Parathyroid adenoma (tissue), 2 donors: ENCODE measurements at regions not wholly inside any gene's neighbourhood (a gene's known extent, or its start where the extent isn't known, plus 50 kb on each side); places are given as distances from the start of the nearest gene placed in this dataset.

ENCODE experiments used
- H2AFZ ChIP-seq: fragments of 300-600 bp; sonication (generic); one replicate; pipeline ENCODE4 v1.7.0; 2017; ENCODE audit warnings: antibody characterized with exemption, mild to moderate bottlenecking
- H3K27ac ChIP-seq: fragments of 300-600 bp; sonication (generic); one replicate; pipeline ENCODE4 v1.7.0; 2017
- H3K27me3 ChIP-seq: fragments of 300-600 bp; sonication (generic); one replicate; pipeline ENCODE4 v1.7.0; 2017; ENCODE audit warnings: low read length; ENCODE audit not compliant: control insufficient read depth, insufficient read depth
- H3K36me3 ChIP-seq: fragments of 300-600 bp; sonication (generic); one replicate; pipeline ENCODE4 v1.7.0; 2017; ENCODE audit warnings: low read length; ENCODE audit not compliant: control insufficient read depth, insufficient read depth
- H3K4me1 ChIP-seq: fragments of 300-600 bp; sonication (generic); one replicate; pipeline ENCODE4 v1.7.0; 2017; ENCODE audit warnings: control low read depth
- H3K4me2 ChIP-seq: fragments of 300-600 bp; sonication (generic); one replicate; pipeline ENCODE4 v1.7.0; 2017; ENCODE audit warnings: low read length
- H3K4me3 ChIP-seq: fragments of 300-600 bp; sonication (generic); one replicate; pipeline ENCODE4 v1.7.0; 2017; ENCODE audit warnings: low read depth, low read length
- H3K79me2 ChIP-seq: fragments of 300-600 bp; sonication (generic); one replicate; pipeline ENCODE4 v1.7.0; 2017; ENCODE audit warnings: control low read depth
- H3K9ac ChIP-seq: fragments of 300-600 bp; sonication (generic); one replicate; pipeline ENCODE4 v1.7.0; 2017; ENCODE audit warnings: mild to moderate bottlenecking
- H3K9me3 ChIP-seq: fragments of 300-600 bp; sonication (generic); one replicate; pipeline ENCODE4 v1.7.0; 2017; ENCODE audit warnings: low read length; ENCODE audit not compliant: control insufficient read depth
- TF ChIP-seq, protein P1 (sequence below): fragments of 300-600 bp; sonication (generic); IDR thresholded peaks from one replicate; pipeline ENCODE4 v1.7.0; 2017; ENCODE audit warnings: antibody characterized with exemption, mild to moderate bottlenecking
- donor health status: primary hyperparathyroidism.

- Histone ChIP-seq H3K79me2 (no peaks in the 10 kb centered on the region), H3K9me3 (no peaks in the 10 kb centered on the region), H2AFZ (no peak overlapping the region), H3K4me2 (no peak overlapping the region), H3K4me1 (no peaks in the 10 kb centered on the region), H3K27me3 (no peaks in the 10 kb centered on the region), H3K27ac (no peak overlapping the region), H3K36me3 (no peaks in the 10 kb centered on the region), H3K9ac (no peak overlapping the region), H3K4me3 (no peak overlapping the region)
- TF ChIP-seq, protein P1, sequence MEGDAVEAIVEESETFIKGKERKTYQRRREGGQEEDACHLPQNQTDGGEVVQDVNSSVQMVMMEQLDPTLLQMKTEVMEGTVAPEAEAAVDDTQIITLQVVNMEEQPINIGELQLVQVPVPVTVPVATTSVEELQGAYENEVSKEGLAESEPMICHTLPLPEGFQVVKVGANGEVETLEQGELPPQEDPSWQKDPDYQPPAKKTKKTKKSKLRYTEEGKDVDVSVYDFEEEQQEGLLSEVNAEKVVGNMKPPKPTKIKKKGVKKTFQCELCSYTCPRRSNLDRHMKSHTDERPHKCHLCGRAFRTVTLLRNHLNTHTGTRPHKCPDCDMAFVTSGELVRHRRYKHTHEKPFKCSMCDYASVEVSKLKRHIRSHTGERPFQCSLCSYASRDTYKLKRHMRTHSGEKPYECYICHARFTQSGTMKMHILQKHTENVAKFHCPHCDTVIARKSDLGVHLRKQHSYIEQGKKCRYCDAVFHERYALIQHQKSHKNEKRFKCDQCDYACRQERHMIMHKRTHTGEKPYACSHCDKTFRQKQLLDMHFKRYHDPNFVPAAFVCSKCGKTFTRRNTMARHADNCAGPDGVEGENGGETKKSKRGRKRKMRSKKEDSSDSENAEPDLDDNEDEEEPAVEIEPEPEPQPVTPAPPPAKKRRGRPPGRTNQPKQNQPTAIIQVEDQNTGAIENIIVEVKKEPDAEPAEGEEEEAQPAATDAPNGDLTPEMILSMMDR, result no peak
Observed at GRCh38 chr9:82558855-82559630, 503.9 kb downstream of the RASEF start.

- Histone ChIP-seq H2AFZ (no peak overlapping the region), H3K4me3 (no peak overlapping the region), H3K27me3 (no peaks in the 10 kb centered on the region), H3K79me2 (no peaks in the 10 kb centered on the region), H3K4me1 (no peaks in the 10 kb centered on the region), H3K9me3 (no peaks in the 10 kb centered on the region), H3K27ac (no peak overlapping the region), H3K9ac (no peak overlapping the region), H3K36me3 (no peaks in the 10 kb centered on the region), H3K4me2 (no peak overlapping the region)
- TF ChIP-seq, protein P1, result no peak
Observed at GRCh38 chr9:82560036-82560435, 502.9 kb downstream of the RASEF start.

GRCh38 chr9:82560457-82560904, 502.5 kb downstream of the RASEF start:
- Histone ChIP-seq H3K4me1 (no peaks in the 10 kb centered on the region), H2AFZ (no peak overlapping the region), H3K27ac (no peak overlapping the region), H3K27me3 (no peaks in the 10 kb centered on the region), H3K36me3 (no peaks in the 10 kb centered on the region), H3K4me2 (no peak overlapping the region), H3K9ac (no peak overlapping the region), H3K79me2 (no peaks in the 10 kb centered on the region), H3K4me3 (no peak overlapping the region), H3K9me3 (no peaks in the 10 kb centered on the region)
- TF ChIP-seq, protein P1, result no peak

DNA sequence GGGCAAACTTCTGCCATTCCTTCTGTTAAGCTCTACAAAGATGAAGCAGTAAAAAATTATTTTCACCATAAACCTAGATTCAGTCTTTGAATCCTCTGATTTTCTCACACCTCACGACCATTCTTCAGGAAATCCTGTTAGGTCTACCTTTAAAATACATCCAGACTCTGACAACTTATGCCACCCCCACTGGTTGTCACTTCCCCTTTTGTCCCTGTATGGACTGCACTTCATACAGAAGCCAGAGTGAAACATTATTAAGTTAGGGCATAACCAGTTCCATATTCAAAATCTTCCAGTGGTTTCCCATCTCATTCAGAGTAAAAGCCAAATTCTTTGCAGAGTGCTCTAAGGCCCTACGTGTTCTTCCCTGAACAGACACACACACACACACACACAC, 499.8 kb downstream of the RASEF start:
- H3K36me3 ChIP-seq, result no peaks in the 10 kb centered on the region
- no peak overlapping the region for H2AFZ ChIP-seq
- no peak overlapping the region for H3K9ac ChIP-seq
- TF ChIP-seq, protein P1, result no peak
- H3K27ac ChIP-seq, result no peak overlapping the region
- H3K27me3 ChIP-seq, result no peaks in the 10 kb centered on the region
- H3K4me2 ChIP-seq, result no peak overlapping the region
- H3K4me1 ChIP-seq, result no peaks in the 10 kb centered on the region
- H3K4me3 ChIP-seq, result no peak overlapping the region
- H3K9me3 ChIP-seq, result no peaks in the 10 kb centered on the region
- H3K79me2 ChIP-seq, result no peaks in the 10 kb centered on the region

- H3K27me3 ChIP-seq, result no peaks in the 10 kb centered on the region
- no peak overlapping the region for H3K27ac ChIP-seq
- no peaks in the 10 kb centered on the region for H3K4me1 ChIP-seq
- no peak overlapping the region for H2AFZ ChIP-seq
- H3K4me2 ChIP-seq, result no peak overlapping the region
- no peaks in the 10 kb centered on the region for H3K79me2 ChIP-seq
- TF ChIP-seq, protein P1, result no peak
- no peaks in the 10 kb centered on the region for H3K9me3 ChIP-seq
- H3K4me3 ChIP-seq, result no peak overlapping the region
- no peaks in the 10 kb centered on the region for H3K36me3 ChIP-seq
- no peak overlapping the region for H3K9ac ChIP-seq
Observed at GRCh38 chr9:82563841-82564240, 499.1 kb downstream of the RASEF start.
